GM18858 (cell line): ENCODE measurements at regions not wholly inside any gene's neighbourhood (a gene's known extent, or its start where the extent isn't known, plus 50 kb on each side); places are given as distances from the start of the nearest gene placed in this dataset.

Source experiments
- ATAC-seq: cut with Tn5 transposase; IDR thresholded peaks from one replicate; pipeline ENCODE4 v1.9.1; 2021; ENCODE audit not compliant: unreplicated experiment

- ATAC-seq: no peak
Observed at GRCh38 chr22:48452766-48453165, 1374.9 kb downstream of the BRD1 start.

- no peak for ATAC-seq
Observed at GRCh38 chr22:48451891-48452290, 1375.8 kb downstream of the BRD1 start.

GRCh38 chr22:48450188-48450825 lies 1377.4 kb downstream of the BRD1 start:
- no peak for ATAC-seq

DNA sequence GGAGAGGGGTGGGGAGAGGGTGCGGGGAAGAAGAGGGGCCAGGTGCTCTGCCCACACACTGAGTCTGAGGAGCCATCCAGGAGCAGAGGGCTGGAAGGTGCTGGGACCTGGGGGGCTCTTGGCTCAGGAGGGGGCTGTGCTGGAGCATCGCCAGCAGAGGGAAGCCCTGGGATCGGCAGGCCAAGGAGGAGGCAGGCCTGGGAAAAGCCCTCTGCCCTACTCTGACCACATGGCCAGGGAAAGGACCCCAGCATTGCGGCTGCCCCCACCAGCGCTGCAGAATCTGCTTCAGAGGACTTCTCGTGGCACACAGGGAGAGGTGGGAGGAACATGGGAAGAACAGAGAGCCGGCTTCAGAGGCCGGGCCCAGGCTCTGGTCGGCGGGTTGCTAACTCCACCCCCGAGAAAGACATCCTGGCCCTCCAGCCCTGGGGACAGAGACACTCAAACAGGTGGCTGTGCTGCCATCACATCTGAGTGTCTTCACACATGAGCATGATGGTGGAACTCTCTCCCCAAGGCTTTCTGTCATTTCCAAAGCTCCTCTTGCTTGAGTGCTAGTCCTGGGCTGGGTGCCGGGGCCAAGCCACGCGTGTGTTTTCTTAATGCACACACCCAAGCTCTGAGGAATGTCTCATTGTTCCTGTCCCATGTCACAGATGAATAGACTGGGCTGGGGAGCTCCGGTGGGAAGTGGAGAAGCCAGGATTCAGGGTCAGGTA lies 1378.0 kb downstream of the BRD1 start:
- no peak for ATAC-seq

GRCh38 chr22:48448821-48449220 lies 1378.9 kb downstream of the BRD1 start:
- ATAC-seq: no peak

- no peak for ATAC-seq
Observed at GRCh38 chr22:48445113-48445827, 1382.4 kb downstream of the BRD1 start.

DNA sequence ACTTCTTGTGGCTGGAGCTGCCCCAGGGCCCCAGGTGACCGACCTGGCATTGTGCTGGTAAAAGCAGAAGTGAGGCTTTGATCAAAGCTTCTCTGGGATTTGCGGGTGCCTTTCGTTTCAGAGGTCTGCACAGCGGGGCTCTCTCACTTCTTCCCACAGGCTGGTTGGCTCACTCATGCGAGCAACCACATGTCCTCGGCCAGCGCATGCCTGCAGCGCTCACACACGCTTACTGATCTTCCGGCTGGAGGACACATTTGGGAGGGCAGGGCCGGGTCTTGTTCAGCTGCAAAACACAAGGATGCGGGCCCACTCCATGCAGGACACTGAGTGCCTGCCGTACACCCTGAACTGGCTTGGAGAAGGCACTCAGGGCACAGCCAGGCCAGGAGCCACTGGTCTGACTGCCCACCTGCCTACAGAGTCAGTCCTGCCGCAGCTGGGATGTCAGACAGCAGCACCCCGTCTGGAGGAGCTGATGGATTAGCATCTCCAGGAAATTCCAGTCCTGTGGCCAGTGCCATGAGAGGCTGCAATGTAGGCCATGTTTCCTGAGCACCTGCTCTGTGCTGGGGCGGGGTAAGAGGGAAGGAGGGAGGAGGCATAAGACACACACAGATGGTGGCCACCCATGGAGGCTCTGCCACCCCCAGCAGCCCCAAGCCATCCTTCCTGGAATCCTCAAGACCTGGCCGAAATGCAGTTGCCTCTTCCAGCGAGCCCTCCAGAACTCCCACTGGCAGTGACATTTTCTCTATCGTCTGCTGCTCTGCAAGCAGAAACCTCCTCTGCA lies 1383.2 kb downstream of the BRD1 start:
- peak; percentile 62 for ATAC-seq

DNA sequence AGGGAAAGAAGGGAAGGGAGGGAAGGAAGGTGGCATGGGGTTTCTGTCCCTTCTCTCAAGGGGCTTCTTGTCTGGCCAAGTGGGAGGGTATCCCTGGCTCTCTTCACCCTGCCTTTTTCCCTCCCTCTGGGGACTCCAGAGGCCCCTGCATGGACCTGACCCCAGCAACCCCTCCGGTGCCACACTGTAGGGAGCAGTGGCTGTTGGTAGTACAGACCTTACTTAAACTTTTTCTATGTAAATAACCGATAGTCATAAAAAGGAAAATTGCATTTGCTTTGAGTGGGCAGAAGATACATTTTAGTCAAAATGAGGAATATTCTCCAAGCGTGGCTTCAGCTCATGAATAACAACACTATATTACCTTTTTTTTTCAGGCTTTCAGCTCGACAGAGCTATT lies 1384.0 kb downstream of the BRD1 start:
- no peak for ATAC-seq

GRCh38 chr22:48442663-48443062 lies 1385.0 kb downstream of the BRD1 start:
- ATAC-seq: no peak

GRCh38 chr22:48441553-48441850 lies 1386.2 kb downstream of the BRD1 start:
- no peak for ATAC-seq

DNA sequence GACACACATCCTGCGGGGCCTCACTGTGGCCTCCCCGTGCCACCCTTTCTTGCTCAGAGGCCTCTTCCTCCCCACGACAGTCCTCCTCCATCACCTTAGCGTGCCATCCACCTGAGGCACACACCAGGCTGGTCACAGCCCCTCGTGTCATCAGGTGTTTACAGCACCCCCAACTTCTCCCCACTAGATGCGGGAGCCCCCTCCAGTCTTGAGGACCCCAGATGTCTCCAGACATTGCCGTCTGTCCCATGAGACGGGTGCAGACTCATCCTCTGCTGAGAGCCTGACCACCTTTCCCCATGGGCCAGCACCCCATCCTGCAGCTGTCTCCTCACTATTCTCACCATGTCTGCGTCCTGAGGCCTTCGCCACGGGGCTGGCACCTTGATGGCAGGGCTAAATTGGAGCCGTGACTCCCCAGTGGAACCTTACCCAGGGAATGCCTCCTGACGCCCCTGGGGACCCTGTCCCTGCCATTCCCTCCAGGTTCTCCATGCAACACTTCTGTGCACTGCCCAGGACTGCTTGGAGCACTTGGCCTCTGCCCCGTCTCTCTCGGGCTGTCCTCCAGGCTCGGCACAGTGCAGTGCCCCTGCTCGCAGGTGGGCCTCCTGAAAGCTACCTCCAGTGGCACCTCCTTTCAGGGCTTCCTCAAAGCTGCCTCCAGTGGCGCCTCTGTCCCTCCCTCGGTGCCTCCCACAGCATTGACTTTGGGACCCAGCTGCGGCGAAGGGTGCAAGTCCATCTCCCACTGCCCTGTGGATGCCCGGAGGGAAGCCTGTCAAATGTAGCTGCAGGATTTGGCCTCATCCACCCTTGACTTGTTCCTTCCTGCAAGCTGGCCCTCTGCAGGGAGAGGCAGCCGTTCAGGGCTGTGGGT lies 1386.8 kb downstream of the BRD1 start:
- ATAC-seq: no peak

DNA sequence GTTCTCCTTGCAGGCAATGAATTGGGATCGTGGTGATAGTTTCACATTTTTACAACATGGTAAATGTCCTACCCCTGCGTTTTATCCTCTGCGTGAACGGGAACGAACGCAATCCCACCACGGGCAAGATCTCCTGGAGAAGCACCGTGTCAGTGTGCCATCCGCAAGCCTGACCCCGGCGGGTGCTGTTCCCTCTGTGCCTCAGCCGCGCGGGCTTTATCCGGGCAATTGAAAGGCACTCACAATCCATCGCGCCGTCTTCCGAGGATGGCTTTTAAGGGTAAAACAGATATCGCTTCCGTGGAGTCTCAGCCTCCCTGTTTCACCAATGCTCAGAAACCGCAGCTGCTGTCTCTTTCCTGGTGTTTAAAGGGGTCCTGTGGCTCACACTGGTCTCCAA lies 1387.5 kb downstream of the BRD1 start:
- ATAC-seq: no peak

DNA sequence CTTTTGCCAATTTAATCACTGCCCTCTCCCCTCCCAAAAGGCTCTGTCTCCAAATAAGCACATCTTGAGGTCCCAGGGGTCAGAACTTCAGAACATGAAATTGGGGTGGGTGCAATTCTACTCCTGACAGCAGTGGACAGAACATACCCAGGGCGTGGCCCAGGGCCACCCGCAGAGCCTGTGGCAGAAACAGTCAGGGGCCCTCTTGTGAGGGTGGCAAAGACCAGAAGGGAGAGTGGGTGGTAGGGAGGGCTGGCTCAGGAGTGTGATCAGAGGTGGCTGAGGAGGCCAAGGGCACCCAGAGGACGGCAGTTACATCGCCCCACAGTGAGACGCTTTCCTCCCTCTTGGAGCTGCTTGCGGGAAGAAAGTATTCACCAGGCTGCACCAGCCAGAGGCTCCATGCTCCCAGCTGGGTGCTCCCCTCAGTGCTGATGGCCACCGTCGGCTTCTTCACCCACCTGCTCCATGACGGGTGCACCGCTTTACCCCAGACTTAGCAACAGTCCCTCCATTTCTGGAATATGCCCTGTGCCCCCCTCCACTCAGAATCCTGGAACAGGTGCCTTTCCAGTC lies 1388.0 kb downstream of the BRD1 start:
- ATAC-seq: no peak

- no peak for ATAC-seq
Observed at GRCh38 chr22:48438800-48439559, 1388.7 kb downstream of the BRD1 start.

- no peak for ATAC-seq
Observed at GRCh38 chr22:48438096-48438495, 1389.6 kb downstream of the BRD1 start.

- no peak for ATAC-seq
Observed at GRCh38 chr22:48436201-48436931, 1391.3 kb downstream of the BRD1 start.

GRCh38 chr22:48434868-48435250 lies 1392.8 kb downstream of the BRD1 start:
- ATAC-seq: no peak

- ATAC-seq: no peak
Observed at GRCh38 chr22:48434156-48434867, 1393.4 kb downstream of the BRD1 start.
